ENCODE measurements at regions not wholly inside any gene's neighbourhood (a gene's known extent, or its start where the extent isn't known, plus 50 kb on each side); places are given as distances from the start of the nearest gene placed in this dataset.

DNA sequence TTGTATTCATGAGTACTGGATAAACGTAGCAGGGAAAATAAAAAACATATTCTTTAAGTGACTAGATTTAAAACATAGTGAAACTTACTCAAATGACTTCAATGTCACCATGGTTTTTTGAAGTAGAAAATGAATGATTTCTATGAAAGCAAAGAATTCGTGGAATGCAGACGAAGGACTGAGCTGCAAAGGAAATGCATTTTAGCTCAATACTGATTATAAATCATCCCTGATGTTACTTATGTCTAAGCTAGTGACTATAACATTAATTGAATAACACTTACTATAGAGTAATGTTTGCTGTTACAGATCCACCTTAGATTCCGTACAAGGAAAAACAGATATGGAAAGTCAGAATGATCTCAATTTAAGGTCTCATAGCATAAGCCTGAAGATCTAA, 1257.7 kb upstream of the CDH2 start:
- no peak overlapping the region for H3K27ac Mint-ChIP-seq
- H3K4me1 Mint-ChIP-seq: peaks cover 0 to 3% of the 10 kb centered on the region in 2 experiments; a peak in 1 of 4 replicates
- Histone ChIP-seq H2BK5ac (ENCODE audit: insufficient read length, low read length) (no peak overlapping the region), H2AK5ac (ENCODE audit: insufficient read length, low read length) (no peak overlapping the region), H4K91ac (ENCODE audit: insufficient read length, low read depth, low read length) (no peak overlapping the region), H2BK15ac (ENCODE audit: low read depth, low read length) (no peak overlapping the region), H3K9ac (ENCODE audit: extremely low read depth, insufficient read length, low read length) (no peak overlapping the region), H3K4me1 (ENCODE audit: insufficient read depth, low read length) (no peaks in the 10 kb centered on the region), H3K27me3 (ENCODE audit: insufficient read depth, low read length) (no peaks in the 10 kb centered on the region), H3K23me2 (ENCODE audit: insufficient read length, low read depth, low read length, poor library complexity, severe bottlenecking) (no peaks in the 10 kb centered on the region), H3T11ph (ENCODE audit: low read length) (no peak overlapping the region), H4K5ac (ENCODE audit: insufficient read length, low read depth, low read length) (no peak overlapping the region), H3K79me2 (ENCODE audit: insufficient read depth, low read length) (no peaks in the 10 kb centered on the region), H3K56ac (ENCODE audit: insufficient read length, low read depth, low read length) (no peak overlapping the region), H3K79me1 (ENCODE audit: insufficient read depth, low read depth, low read length, poor library complexity, severe bottlenecking) (no peaks in the 10 kb centered on the region), H2BK12ac (ENCODE audit: insufficient read length, low read depth, low read length) (no peak overlapping the region), H2BK120ac (ENCODE audit: low read depth, low read length, poor library complexity, severe bottlenecking) (no peak overlapping the region), H3K23ac (ENCODE audit: insufficient read length, low read depth, low read length) (no peak overlapping the region), H4K20me1 (ENCODE audit: control insufficient read depth, insufficient read depth, insufficient read length) (no peaks in the 10 kb centered on the region), H3K27ac (ENCODE audit: insufficient read length, low read depth, low read length) (no peak overlapping the region), H3K14ac (ENCODE audit: insufficient read depth, low read length) (no peak overlapping the region), H3K4ac (ENCODE audit: low read depth, low read length) (no peak overlapping the region), H4K8ac (replicated peaks; ENCODE audit: insufficient read length, low read depth, low read length) (no peak overlapping the region), H3K4me2 (ENCODE audit: insufficient read depth, insufficient read length, low read length) (no peak overlapping the region), H2AFZ (ENCODE audit: low read length) (no peak overlapping the region), H3K9me3 (ENCODE audit: control insufficient read depth, low read depth, low read length) (no peaks in the 10 kb centered on the region), H3K18ac (ENCODE audit: insufficient read length, low read depth, low read length) (no peak overlapping the region), H2BK20ac (ENCODE audit: low read depth, low read length, poor library complexity, severe bottlenecking) (no peak overlapping the region)
- TF ChIP-seq, protein P1, sequence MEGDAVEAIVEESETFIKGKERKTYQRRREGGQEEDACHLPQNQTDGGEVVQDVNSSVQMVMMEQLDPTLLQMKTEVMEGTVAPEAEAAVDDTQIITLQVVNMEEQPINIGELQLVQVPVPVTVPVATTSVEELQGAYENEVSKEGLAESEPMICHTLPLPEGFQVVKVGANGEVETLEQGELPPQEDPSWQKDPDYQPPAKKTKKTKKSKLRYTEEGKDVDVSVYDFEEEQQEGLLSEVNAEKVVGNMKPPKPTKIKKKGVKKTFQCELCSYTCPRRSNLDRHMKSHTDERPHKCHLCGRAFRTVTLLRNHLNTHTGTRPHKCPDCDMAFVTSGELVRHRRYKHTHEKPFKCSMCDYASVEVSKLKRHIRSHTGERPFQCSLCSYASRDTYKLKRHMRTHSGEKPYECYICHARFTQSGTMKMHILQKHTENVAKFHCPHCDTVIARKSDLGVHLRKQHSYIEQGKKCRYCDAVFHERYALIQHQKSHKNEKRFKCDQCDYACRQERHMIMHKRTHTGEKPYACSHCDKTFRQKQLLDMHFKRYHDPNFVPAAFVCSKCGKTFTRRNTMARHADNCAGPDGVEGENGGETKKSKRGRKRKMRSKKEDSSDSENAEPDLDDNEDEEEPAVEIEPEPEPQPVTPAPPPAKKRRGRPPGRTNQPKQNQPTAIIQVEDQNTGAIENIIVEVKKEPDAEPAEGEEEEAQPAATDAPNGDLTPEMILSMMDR (conservative IDR thresholded peaks at IDR 0.05): no peak
- WGBS (ENCODE audit: extremely low coverage, insufficient read length, low lambda C conversion rate): no CpG with 5 or more reads among the region's 4 CpGs
- H3K4me3 Mint-ChIP-seq: no peak overlapping the region
- peaks cover 4 to 16% (median 5%) of the 10 kb centered on the region in 3 experiments; a peak in 6 of 7 replicates for H3K36me3 Mint-ChIP-seq (ENCODE audit: insufficient read depth in 1 of 3, low read depth in 3 of 3)
- H3K9me3 Mint-ChIP-seq: peaks cover 15 to 17% of the 10 kb centered on the region in 2 experiments
- no peak for DNase-seq
- no peaks in the 10 kb centered on the region for H3K27me3 Mint-ChIP-seq (ENCODE audit: low read depth)
